GM18858 (cell line): ENCODE measurements at regions not wholly inside any gene's neighbourhood (a gene's known extent, or its start where the extent isn't known, plus 50 kb on each side); places are given as distances from the start of the nearest gene placed in this dataset.
A peak's percentile ranks its signal among the peaks of the same experiment; 100 is the strongest.

Experiments used
- ATAC-seq: cut with Tn5 transposase; IDR thresholded peaks from one replicate; pipeline ENCODE4 v1.9.1; 2021; ENCODE audit not compliant: unreplicated experiment

DNA sequence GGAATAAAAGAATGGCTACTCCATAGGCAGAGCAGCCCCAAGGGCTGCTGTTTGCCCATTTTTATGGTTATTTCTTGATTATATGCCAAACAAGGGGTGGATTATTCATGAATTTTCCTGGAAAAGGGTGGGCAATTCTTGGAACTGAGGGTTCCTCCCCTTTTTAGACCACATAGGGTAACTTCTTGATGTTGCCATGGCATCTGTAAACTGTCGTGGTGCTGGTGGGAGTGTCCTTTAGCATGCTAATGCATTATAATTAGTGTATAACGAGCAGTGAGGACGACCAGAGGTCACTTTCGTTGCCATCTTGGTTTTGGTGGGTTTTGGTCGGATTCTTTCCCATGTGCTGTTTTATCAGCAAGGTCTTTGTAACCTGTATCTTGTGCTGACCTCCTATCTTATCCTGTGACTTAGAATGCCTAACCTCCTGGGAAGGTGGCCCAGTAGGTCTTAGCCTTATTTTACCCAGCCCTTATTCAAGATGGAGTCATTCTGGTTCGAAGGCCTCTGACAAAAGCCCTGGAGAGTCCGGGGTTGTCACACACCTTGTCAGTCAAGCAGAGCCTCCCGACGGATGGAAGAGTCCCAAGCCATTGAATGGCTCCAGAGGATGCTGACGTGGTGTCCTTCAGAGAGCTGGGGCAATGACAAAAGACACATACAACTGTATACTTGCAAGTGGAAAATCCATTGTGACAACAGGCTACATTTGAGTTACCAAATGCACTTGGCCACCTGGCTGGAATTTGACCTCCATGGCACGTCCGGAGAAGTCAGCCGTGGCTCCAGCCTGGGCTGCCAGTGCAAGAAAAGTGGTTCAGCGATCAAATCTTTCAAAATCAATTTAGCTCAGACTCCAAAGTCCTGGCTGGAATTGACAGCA is 67.1 kb upstream of the CLINT1 start:
- no peak for ATAC-seq

DNA sequence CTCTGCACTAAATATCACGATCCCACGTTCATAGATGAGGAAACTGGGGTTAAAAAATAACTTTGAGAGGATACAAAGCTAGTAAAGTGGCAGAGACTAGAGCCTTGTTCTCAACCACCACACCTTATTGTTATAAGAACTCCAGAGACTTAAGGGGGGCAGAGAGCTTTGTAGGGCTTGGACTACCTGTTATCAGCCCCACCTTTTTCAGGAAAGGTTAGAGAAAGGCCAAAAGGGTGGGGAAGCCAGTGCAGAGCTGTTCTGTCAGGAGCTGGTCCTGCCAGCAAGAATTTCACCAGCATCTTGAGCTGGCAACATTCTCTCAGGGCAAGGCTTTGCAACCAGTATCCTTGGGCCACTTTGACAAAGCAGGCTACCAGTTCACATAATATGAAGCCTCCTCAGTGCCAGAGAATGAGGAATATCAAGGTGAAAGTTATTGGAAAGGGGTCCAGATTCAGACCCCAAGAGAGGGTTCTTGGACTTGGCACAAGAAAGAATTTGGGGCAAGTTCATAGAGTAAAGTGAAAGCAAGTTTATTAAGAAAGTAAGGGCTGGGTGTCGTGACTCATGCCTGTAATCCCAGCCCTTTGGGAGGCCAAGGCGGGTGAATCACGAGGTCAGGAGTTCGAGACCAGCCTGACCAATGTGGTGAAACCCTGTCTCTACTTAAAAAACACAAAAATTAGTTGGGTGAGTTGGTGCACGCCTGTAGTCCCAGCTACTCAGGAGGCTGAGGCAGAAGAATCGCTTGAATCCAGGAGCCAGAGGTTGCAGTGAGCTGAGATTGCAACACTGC is 66.2 kb upstream of the CLINT1 start:
- ATAC-seq, result no peak

DNA sequence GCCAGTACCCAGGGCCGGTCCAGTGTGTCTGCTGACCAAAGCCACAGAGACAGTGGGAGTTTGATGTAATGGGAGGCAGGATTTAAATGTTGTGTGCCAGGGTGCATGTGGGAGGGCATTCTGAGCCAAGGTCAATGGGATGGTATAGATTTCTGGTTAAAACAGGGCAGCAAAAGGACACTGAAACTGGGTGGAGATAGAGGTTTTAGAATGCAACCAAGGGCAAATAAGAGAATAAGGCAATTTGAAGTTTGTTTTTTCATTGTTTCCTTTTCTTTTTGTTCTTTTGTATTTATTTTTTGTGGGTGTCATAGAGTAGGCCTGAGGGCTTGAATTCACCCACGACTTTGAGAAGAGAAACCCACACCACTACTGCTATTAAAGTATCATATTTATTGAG is 65.5 kb upstream of the CLINT1 start:
- ATAC-seq, result no peak

- ATAC-seq, result no peak
Observed at GRCh38 chr5:157923765-157924164, 64.8 kb upstream of the CLINT1 start.

GRCh38 chr5:157922026-157922425 is 63.1 kb upstream of the CLINT1 start:
- ATAC-seq, result no peak

- no peak for ATAC-seq
Observed at GRCh38 chr5:157920828-157921170, 61.9 kb upstream of the CLINT1 start.

DNA sequence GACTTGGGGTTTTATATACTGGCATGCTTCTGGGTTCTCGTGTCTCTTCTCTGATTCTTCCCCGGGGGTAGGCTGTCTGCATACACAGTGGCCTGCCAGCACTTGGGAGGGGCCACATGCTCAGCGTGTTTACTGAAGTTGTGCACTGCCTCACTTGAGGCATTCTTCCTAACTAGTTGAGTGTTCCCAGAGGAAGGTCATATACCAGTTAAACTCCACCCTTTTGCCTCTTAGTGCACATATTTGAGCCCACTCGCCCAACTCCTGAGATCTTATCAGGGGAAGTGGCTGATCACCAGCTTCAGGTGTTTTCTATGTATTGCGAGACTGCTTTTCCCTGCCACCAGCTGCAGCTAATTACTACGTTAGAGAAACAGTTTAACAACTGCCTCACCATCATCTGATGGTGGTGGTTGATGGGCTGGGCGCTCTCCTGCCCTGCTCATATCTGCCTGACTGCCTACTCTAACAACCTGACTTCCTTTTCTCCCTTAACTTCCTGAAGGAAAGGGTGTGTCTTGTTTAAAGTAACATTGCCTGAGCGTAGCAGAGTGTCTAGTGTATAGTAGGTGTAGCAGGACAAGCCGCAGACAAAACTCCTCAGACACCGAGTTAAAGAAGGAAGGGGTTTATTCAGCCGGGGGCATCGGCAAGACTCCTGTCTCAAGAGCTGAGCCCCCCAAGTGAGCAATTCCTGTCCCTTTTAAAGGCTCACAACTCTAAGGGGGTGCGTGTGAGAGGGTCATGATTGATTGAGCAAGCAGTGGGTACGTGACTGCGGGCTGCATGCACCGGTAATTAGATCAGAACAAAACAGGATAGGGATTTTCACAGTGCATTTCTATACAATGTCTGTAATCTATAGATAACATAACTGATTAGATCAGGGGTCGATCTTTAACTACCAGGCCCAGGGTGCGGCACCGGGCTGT is 60.1 kb upstream of the CLINT1 start:
- no peak for ATAC-seq

DNA sequence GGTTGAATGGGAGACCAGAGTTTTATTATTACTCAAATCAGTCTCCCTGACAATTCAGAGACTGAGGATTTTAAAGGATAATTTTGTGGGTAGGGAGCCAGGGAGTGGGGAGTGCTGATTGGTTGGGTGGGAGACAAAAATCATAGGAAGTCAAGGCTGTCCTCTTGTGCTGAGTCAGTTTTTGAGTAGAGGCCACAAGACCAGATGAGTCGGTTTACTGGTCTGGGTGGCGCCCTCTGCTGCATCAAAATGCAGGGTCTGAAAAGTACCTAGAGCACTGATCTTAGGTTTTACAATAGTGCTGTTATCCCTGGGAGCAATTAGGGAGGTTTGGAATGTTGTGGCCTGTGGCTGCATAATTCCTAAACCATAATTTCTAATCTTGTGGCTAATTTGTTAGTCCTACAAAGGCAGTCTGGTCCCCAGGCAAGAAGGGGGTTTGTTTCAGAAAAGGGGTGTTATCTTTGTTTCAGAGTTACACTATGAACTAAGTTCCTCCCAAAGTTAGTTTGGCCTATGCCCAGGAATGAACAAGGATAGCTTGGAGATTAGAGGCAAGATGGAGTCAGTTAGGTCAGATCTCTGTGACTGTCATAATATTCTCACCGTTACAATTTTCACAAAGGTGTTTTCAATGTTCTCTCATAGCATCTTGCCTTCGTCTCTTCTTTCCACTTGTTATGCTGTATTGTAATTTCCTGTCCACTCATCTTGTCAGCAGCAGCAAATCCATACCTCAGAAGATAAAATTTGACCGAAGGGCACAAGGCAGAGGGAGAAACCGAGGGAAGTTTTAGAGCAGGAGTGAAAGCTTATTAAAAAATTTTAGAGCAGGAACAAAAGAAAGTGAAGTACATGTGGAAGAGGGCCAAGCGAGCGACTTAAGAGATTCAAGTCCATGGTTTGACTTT is 59.2 kb upstream of the CLINT1 start:
- peak; percentile 54 for ATAC-seq

- no peak for ATAC-seq
Observed at GRCh38 chr5:157917491-157917890, 58.5 kb upstream of the CLINT1 start.

GRCh38 chr5:157915638-157916037 is 56.7 kb upstream of the CLINT1 start:
- no peak for ATAC-seq

- ATAC-seq, result no peak
Observed at GRCh38 chr5:157914151-157914788, 55.3 kb upstream of the CLINT1 start.

DNA sequence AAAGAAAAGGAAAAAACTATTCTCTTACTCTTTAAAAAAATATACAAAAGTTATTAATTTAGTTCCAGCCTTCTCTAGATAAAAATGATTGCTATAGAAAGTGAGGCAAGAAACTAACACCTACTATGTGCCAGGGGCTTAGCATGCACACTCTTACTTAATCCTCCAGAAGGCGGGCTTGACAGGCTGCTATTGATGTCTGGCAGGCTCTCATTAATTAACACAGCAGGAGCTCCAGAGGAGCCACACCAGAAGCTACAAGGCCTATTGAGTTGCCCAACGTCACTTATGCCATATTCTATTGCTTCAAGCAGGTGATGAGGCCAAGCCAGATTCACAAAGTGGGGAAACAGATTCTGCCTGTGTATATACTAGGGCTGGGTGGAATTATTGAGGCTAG is 54.6 kb upstream of the CLINT1 start:
- no peak for ATAC-seq

GRCh38 chr5:157912621-157913325 is 53.8 kb upstream of the CLINT1 start:
- peak; percentile 98 for ATAC-seq

- no peak for ATAC-seq
Observed at GRCh38 chr5:157911568-157911967, 52.6 kb upstream of the CLINT1 start.
